ENCODE measurements at regions not wholly inside any gene's neighbourhood (a gene's known extent, or its start where the extent isn't known, plus 50 kb on each side); places are given as distances from the start of the nearest gene placed in this dataset.
A peak's percentile ranks its signal among the peaks of the same experiment; 100 is the strongest.
"Not testable (repeated sequence)": the region's sequence is repeated elsewhere in the genome, so short reads cannot be mapped to it uniquely, and the experiment has no call there.

DNA sequence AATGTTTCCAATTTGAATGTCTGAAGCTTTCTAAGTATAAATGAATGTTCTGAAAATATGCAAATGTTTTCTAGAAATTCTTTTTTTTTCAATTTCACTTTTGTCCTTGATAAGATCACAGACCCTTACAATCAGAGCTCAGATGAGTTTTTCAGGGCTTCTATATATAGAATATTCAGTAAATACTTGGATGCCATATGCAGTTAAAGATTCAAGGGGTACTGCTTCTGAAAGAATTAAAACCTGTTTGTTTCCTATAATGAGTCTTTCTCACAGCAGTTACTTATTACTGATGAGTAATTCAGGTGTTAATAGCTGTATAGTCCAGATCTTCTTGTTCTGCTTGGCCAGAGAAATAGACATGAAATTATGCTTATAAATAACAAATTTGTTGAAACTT, 812.6 kb downstream of the ZPLD1 start:
- H3K4me3 ChIP-seq (ENCODE audit: low read depth, low read length): no peak overlapping the region
- DNase-seq (ENCODE audit: low read depth): no peak
- TF ChIP-seq, protein P1, sequence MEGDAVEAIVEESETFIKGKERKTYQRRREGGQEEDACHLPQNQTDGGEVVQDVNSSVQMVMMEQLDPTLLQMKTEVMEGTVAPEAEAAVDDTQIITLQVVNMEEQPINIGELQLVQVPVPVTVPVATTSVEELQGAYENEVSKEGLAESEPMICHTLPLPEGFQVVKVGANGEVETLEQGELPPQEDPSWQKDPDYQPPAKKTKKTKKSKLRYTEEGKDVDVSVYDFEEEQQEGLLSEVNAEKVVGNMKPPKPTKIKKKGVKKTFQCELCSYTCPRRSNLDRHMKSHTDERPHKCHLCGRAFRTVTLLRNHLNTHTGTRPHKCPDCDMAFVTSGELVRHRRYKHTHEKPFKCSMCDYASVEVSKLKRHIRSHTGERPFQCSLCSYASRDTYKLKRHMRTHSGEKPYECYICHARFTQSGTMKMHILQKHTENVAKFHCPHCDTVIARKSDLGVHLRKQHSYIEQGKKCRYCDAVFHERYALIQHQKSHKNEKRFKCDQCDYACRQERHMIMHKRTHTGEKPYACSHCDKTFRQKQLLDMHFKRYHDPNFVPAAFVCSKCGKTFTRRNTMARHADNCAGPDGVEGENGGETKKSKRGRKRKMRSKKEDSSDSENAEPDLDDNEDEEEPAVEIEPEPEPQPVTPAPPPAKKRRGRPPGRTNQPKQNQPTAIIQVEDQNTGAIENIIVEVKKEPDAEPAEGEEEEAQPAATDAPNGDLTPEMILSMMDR (conservative IDR thresholded peaks at IDR 0.05; ENCODE audit: low read depth, low read length): no peak

DNA sequence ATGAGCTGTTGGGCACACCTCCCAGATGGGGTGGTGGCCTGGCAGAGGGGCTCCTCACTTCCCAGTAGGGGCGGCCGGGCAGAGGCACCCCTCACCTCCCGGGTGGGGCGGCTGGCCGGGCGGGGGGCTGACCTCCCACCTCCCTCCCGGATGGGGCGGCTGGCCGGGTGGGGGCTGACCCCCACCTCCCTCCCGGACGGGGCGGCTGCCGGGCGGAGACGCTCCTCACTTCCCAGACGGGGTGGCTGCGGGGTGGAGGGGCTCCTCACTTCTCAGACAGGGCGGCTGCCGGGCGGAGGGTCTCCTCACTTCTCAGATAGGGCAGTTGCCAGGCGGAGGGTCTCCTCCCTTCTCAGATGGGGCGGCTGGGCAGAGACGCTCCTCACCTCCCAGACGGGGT, 820.0 kb downstream of the ZPLD1 start:
- DNase-seq (ENCODE audit: low read depth): not testable (repeated sequence)

DNA sequence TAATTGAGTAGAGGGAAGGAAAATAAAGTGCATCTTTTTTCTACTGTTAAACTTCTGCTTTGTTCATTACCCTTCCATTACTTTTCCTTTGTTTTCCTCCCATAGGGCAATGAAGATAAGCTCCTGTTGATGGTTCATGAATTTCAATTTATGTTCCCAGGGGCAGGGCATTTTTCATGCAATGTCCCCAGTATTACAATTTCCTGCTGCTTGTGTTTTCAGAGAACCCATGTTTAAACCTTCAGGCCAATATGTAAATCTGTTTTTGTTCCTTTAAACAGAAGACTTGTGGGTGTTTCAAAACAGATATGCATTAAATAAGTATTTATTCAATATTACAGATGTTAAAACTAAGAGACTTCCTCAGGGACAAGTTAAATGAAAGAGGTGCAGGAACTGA, 834.5 kb downstream of the ZPLD1 start:
- no peak for DNase-seq (ENCODE audit: low read depth)
- TF ChIP-seq, protein P1 (conservative IDR thresholded peaks at IDR 0.05; ENCODE audit: low read depth, low read length): no peak
- H3K4me3 ChIP-seq (ENCODE audit: low read depth, low read length): no peak overlapping the region

More for the DNA sequence above, 820.0 kb downstream of the ZPLD1 start:
- not testable (repeated sequence) for H3K4me3 ChIP-seq (ENCODE audit: low read depth, low read length)

DNA sequence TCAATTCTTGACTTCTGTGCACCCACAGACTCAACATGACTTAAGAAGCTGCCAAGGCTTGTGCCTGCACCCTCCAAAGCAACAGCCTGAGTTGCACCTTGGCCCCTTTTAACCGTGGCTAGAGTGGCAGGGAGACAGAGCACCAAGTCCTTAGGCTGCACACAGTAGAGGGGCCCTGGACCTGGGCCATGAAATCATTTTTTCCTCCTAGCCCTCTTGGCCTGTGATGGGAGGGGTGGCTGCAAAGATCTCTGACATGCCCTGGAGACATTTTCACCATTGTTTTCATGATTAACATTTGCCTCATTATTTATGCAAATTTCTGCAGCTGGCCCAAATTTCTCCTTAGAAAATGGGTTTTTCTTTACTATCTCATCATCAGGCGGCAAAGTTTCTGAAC, 836.8 kb downstream of the ZPLD1 start:
- no peak overlapping the region for H3K4me3 ChIP-seq (ENCODE audit: low read depth, low read length)
- no peak for DNase-seq (ENCODE audit: low read depth)
- TF ChIP-seq, protein P1 (conservative IDR thresholded peaks at IDR 0.05; ENCODE audit: low read depth, low read length): no peak

DNA sequence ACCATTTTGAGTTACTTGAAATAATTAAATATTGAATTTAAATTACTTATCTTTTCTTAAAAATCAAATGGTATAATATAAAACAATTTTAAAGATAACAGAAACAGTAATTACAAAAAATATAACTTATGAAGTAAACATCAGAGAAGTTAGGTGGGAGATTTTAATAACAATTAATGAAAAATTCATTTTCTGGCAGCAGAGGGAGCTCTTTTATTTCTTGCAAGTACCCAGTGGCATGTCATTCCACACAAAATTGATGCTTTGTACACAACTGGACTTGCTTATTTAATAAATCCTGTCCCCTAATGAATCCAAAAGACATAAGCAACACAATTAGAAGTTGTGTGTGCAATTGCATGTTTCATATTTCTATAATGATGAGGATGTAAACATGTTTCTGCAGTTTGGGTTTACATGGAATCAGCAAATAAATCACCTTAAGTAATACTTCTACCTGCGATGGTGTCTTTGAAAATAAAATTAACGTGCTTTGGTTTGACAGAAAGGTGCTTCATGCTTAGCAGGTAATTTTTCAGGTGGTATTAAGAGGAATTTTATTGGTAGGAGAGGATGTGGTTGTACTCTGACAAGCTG, 861.3 kb downstream of the ZPLD1 start:
- TF ChIP-seq, protein P1 (conservative IDR thresholded peaks at IDR 0.05; ENCODE audit: low read depth, low read length): peak; percentile 42
- H3K4me3 ChIP-seq (ENCODE audit: low read depth, low read length): no peak overlapping the region
- DNase-seq (ENCODE audit: low read depth): peak; percentile 45

DNA sequence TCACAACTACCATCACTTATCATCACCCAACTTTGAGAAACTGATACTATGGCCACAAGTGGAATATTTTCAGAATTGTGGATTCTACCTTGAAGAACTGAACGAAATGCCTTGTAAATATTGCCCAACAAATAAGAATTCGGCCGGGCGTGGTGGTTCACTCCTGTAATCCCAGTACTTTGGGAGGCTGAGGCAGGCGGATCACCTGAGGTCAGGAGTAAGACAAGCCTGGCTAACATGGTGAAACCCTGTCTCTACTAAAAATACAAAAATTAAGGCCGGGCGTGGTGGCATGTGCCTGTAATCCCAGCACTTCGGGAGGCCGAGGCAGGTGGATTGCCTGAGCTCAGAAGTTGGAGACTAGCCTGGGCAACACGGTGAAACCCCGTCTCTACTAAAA, 862.7 kb downstream of the ZPLD1 start:
- not testable (repeated sequence) for H3K4me3 ChIP-seq (ENCODE audit: low read depth, low read length); DNase-seq (ENCODE audit: low read depth)

DNA sequence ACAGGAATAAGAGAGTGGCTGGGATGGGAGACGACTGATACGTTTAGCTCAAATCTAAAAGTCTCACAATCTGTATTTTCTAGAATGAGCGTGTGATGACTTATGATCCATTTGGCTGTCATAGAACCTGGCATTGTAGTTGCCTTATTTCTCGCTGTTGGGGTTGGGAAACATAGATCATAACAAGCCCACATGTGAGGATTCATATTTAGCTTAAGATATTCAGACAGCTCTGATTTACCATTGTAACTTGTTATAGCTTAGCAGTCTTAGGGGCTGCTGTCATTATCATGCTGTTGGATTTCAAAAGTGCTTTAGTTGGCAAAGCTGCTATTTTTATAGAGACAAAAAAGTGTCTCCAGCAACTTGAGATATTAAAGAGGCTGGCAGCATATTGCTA, 871.3 kb downstream of the ZPLD1 start:
- H3K4me3 ChIP-seq (ENCODE audit: low read depth, low read length): no peak overlapping the region

DNA sequence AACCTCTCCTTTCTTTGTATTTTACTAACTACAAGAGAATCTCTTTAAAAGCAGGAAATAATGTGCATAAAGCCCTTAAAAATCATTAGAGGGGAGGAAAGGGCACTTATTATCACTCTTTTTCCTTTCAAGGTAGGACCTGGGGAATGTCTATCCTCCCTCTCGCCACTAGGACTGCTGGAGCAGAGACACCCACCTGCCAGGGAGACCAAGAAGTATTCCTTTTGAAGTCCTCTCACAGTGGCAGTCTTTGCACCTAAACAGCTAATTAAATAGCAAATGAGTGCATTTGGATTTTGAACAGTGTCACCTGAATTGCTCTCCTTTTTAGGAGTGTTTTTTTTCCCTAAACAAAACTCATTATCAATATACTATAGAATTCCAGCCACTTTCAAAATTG, 874.1 kb downstream of the ZPLD1 start:
- no peak overlapping the region for H3K4me3 ChIP-seq (ENCODE audit: low read depth, low read length)
- TF ChIP-seq, protein P1 (conservative IDR thresholded peaks at IDR 0.05; ENCODE audit: low read depth, low read length): no peak
- DNase-seq (ENCODE audit: low read depth): no peak

More for the DNA sequence above, 871.3 kb downstream of the ZPLD1 start:
- TF ChIP-seq, protein P1 (conservative IDR thresholded peaks at IDR 0.05; ENCODE audit: low read depth, low read length): no peak
- no peak for DNase-seq (ENCODE audit: low read depth)
